H9 (cell line): ENCODE measurements at regions not wholly inside any gene's neighbourhood (a gene's known extent, or its start where the extent isn't known, plus 50 kb on each side); places are given as distances from the start of the nearest gene placed in this dataset.

Experiments
- DNase-seq: peaks from one replicate; pipeline ENCODE4 v3.0.0-alpha.2; 2017
- H2AFZ ChIP-seq: one replicate; pipeline ENCODE4 v1.6.1; 2013; ENCODE audit warnings: mild to moderate bottlenecking, low read length, control low read depth, moderate library complexity
- H2AK5ac ChIP-seq: 2 replicates; pipeline ENCODE4 v1.6.1; 2013; ENCODE audit warnings: low read length, control low read depth, mixed read lengths; ENCODE audit not compliant: insufficient read length
- H2BK120ac ChIP-seq: one replicate; pipeline ENCODE4 v1.6.1; 2013; ENCODE audit warnings: low read depth, mild to moderate bottlenecking, low read length, control low read depth, inconsistent platforms; ENCODE audit not compliant: poor library complexity, severe bottlenecking
- H2BK12ac ChIP-seq: 2 replicates; pipeline ENCODE4 v1.6.1; 2013; ENCODE audit warnings: low read length, control low read depth, mixed read lengths, low read depth; ENCODE audit not compliant: insufficient read length
- H2BK15ac ChIP-seq: 2 replicates; pipeline ENCODE4 v1.6.1; 2013; ENCODE audit warnings: low read depth, low read length, control low read depth
- H2BK20ac ChIP-seq: one replicate; pipeline ENCODE4 v1.6.1; 2013; ENCODE audit warnings: low read depth, mild to moderate bottlenecking, low read length, control low read depth, inconsistent platforms; ENCODE audit not compliant: poor library complexity, severe bottlenecking
- H2BK5ac ChIP-seq: 2 replicates; pipeline ENCODE4 v1.6.1; 2013; ENCODE audit warnings: low read length, control low read depth, mixed read lengths; ENCODE audit not compliant: insufficient read length
- H3K14ac ChIP-seq: 2 replicates; pipeline ENCODE4 v1.6.1; 2013; ENCODE audit warnings: low read length, control low read depth; ENCODE audit not compliant: insufficient read depth
- H3K18ac ChIP-seq: 2 replicates; pipeline ENCODE4 v1.6.1; 2013; ENCODE audit warnings: low read depth, mild to moderate bottlenecking, mixed read lengths, low read length, control low read depth; ENCODE audit not compliant: insufficient read length
- H3K23ac ChIP-seq: 2 replicates; pipeline ENCODE4 v1.6.1; 2013; ENCODE audit warnings: low read length, control low read depth, mixed read lengths, low read depth; ENCODE audit not compliant: insufficient read length
- H3K23me2 ChIP-seq: 2 replicates; pipeline ENCODE4 v1.6.1; 2013; ENCODE audit warnings: low read depth, mild to moderate bottlenecking, mixed read lengths, low read length, control low read depth; ENCODE audit not compliant: insufficient read length, poor library complexity, severe bottlenecking
- H3K27ac ChIP-seq: 2 replicates; pipeline ENCODE4 v1.5.1; 2013; ENCODE audit warnings: low read length, control low read depth, mixed read lengths, low read depth; ENCODE audit not compliant: insufficient read length
- H3K27me3 ChIP-seq: 2 replicates; pipeline ENCODE4 v1.6.1; 2013; ENCODE audit warnings: low read length, control low read depth, inconsistent platforms; ENCODE audit not compliant: insufficient read depth
- H3K4ac ChIP-seq: 2 replicates; pipeline ENCODE4 v1.6.1; 2013; ENCODE audit warnings: low read depth, mild to moderate bottlenecking, control low read depth, inconsistent platforms, low read length, moderate library complexity
- H3K4me1 ChIP-seq: 2 replicates; pipeline ENCODE4 v1.6.1; 2013; ENCODE audit warnings: low read length, control low read depth, inconsistent platforms; ENCODE audit not compliant: insufficient read depth
- H3K4me2 ChIP-seq: 2 replicates; pipeline ENCODE4 v1.6.1; 2013; ENCODE audit warnings: low read length, control low read depth, mixed read lengths; ENCODE audit not compliant: insufficient read length, insufficient read depth
- H3K56ac ChIP-seq: 2 replicates; pipeline ENCODE4 v1.6.1; 2013; ENCODE audit warnings: low read depth, mild to moderate bottlenecking, mixed read lengths, low read length, control low read depth; ENCODE audit not compliant: insufficient read length
- H3K79me1 ChIP-seq: 2 replicates; pipeline ENCODE4 v1.6.1; 2013; ENCODE audit warnings: low read depth, mild to moderate bottlenecking, moderate library complexity, low read length, control low read depth, inconsistent platforms; ENCODE audit not compliant: insufficient read depth, poor library complexity, severe bottlenecking
- H3K79me2 ChIP-seq: 2 replicates; pipeline ENCODE4 v1.6.1; 2013; ENCODE audit warnings: low read length, control low read depth, inconsistent platforms; ENCODE audit not compliant: insufficient read depth
- H3K9ac ChIP-seq: 2 replicates; pipeline ENCODE4 v1.6.1; 2013; ENCODE audit warnings: low read length, control low read depth, mixed read lengths; ENCODE audit not compliant: insufficient read length; ENCODE audit errors: extremely low read depth
- H3K9me3 ChIP-seq: one replicate; pipeline ENCODE4 v1.6.1; 2013; ENCODE audit warnings: low read depth, low read length, inconsistent platforms; ENCODE audit not compliant: control insufficient read depth
- H3T11ph ChIP-seq: one replicate; pipeline ENCODE4 v1.6.1; 2013; ENCODE audit warnings: mild to moderate bottlenecking, low read length, control low read depth, inconsistent platforms
- H4K20me1 ChIP-seq: one replicate; pipeline ENCODE4 v1.6.1; 2013; ENCODE audit not compliant: control insufficient read depth, insufficient read length, insufficient read depth
- H4K5ac ChIP-seq: 2 replicates; pipeline ENCODE4 v1.6.1; 2013; ENCODE audit warnings: low read depth, mild to moderate bottlenecking, mixed read lengths, low read length, control low read depth; ENCODE audit not compliant: insufficient read length
- H4K8ac ChIP-seq: replicated peaks from 2 replicates; pipeline ENCODE4 v1.6.1; 2013; ENCODE audit warnings: low read length, control low read depth, mixed read lengths, low read depth; ENCODE audit not compliant: insufficient read length
- H4K91ac ChIP-seq: 2 replicates; pipeline ENCODE4 v1.6.1; 2013; ENCODE audit warnings: low read depth, mild to moderate bottlenecking, moderate library complexity, mixed read lengths, low read length, control low read depth; ENCODE audit not compliant: insufficient read length
- H3K27ac Mint-ChIP-seq, 3 experiments: 2 replicates in 2 of 3; 3 replicates in 1 of 3; pipeline ENCODE4 v1.8.0; 2020 to 2021; ENCODE audit warnings: mixed read lengths in 3 of 3, mild to moderate bottlenecking in 1 of 3, moderate library complexity in 1 of 3
- H3K27me3 Mint-ChIP-seq: 2 replicates; pipeline ENCODE4 v1.8.0; 2021; ENCODE audit warnings: low read depth, mild to moderate bottlenecking, moderate library complexity, mixed read lengths
- H3K36me3 Mint-ChIP-seq, 3 experiments: 2 replicates in 2 of 3; 3 replicates in 1 of 3; pipeline ENCODE4 v1.8.0; 2020 to 2021; ENCODE audit warnings: low read depth in 3 of 3, mixed read lengths in 3 of 3; ENCODE audit not compliant: insufficient read depth in 1 of 3
- H3K4me1 Mint-ChIP-seq, 2 experiments: 2 replicates each; pipeline ENCODE4 v1.8.0; 2020; ENCODE audit warnings: mixed read lengths in 2 of 2
- H3K4me3 Mint-ChIP-seq, 2 experiments: 2 replicates in 1 of 2; 3 replicates in 1 of 2; pipeline ENCODE4 v1.8.0; 2020 to 2021; ENCODE audit warnings: mild to moderate bottlenecking in 2 of 2, mixed read lengths in 2 of 2, moderate library complexity in 1 of 2
- H3K9me3 Mint-ChIP-seq, 2 experiments: 2 replicates in 1 of 2; 3 replicates in 1 of 2; pipeline ENCODE4 v1.8.0; 2020; ENCODE audit warnings: mild to moderate bottlenecking in 2 of 2, mixed read lengths in 2 of 2, moderate library complexity in 1 of 2
- CTCF ChIP-seq: fragments of 200-600 bp; sonication (generic); conservative IDR thresholded peaks from 3 replicates; pipeline ENCODE4 v1.8.0; 2021; ENCODE audit warnings: antibody characterized with exemption, mild to moderate bottlenecking
- WGBS: extraction: QIAGEN DNeasy Blood & Tissue Kit; methylation state at CpG from one replicate; pipeline ENCODE4 v1.1.7; 2013; ENCODE audit warnings: missing lambda C conversion rate, low lambda C conversion rate, mixed read lengths; ENCODE audit not compliant: insufficient read length; ENCODE audit errors: extremely low coverage; 5-methylcytosine and 5-hydroxymethylcytosine counted together

GRCh38 chr3:107008213-107008612 is 369.0 kb upstream of the CCDC54 start:
- Histone ChIP-seq H3K4ac (no peak overlapping the region), H4K5ac (no peak overlapping the region), H4K91ac (no peak overlapping the region), H4K20me1 (no peaks in the 10 kb centered on the region), H3K56ac (no peak overlapping the region), H3K27me3 (no peaks in the 10 kb centered on the region), H3K23me2 (no peaks in the 10 kb centered on the region), H3K79me1 (no peaks in the 10 kb centered on the region), H3K79me2 (no peaks in the 10 kb centered on the region), H3K9me3 (no peaks in the 10 kb centered on the region), H2BK120ac (no peak overlapping the region), H2AFZ (no peak overlapping the region), H2BK5ac (no peak overlapping the region), H3K27ac (no peak overlapping the region), H4K8ac (no peak overlapping the region), H2BK20ac (no peak overlapping the region), H2BK15ac (no peak overlapping the region), H3K23ac (no peak overlapping the region), H3K4me1 (no peaks in the 10 kb centered on the region), H3K14ac (no peak overlapping the region), H3K18ac (no peak overlapping the region), H3K9ac (no peak overlapping the region), H2AK5ac (no peak overlapping the region), H3K4me2 (no peak overlapping the region), H2BK12ac (no peak overlapping the region), H3T11ph (no peak overlapping the region)
- no peak for TF ChIP-seq CTCF
- no peak overlapping the region for H3K27ac Mint-ChIP-seq
- H3K27me3 Mint-ChIP-seq, result no peaks in the 10 kb centered on the region
- WGBS, result no CpG with 5 or more reads among the region's 1 CpG
- H3K36me3 Mint-ChIP-seq, result peaks cover 2 to 23% (median 9%) of the 10 kb centered on the region in 3 experiments; a peak in 5 of 7 replicates
- no peaks in the 10 kb centered on the region for H3K4me1 Mint-ChIP-seq
- peaks cover 3 to 6% of the 10 kb centered on the region in 2 experiments; a peak in 4 of 5 replicates for H3K9me3 Mint-ChIP-seq
- H3K4me3 Mint-ChIP-seq, result no peak overlapping the region
- DNase-seq, result no peak
